Right ventricle myocardium superior (tissue), 1 donor: ENCODE measurements at regions not wholly inside any gene's neighbourhood (a gene's known extent, or its start where the extent isn't known, plus 50 kb on each side); places are given as distances from the start of the nearest gene placed in this dataset.

Source experiments
- ATAC-seq: fragments of 200-7000 bp; cut with Tn5 transposase; one replicate; pipeline ENCODE4 v1.9.1; 2020; ENCODE audit warnings: mild to moderate bottlenecking; ENCODE audit not compliant: poor library complexity
- DNase-seq: peaks from one replicate; pipeline ENCODE4 v3.0.0-alpha.2; 2020
- intact Hi-C: fragments of 100-400 bp; cut with DNase I; formaldehyde crosslinking; loops from one replicate; pipeline ENCODE4 v1.11.2; 2022
- donor health status: DM: no; HTN: yes; CAD: no; lungs with severe emphysema.

DNA sequence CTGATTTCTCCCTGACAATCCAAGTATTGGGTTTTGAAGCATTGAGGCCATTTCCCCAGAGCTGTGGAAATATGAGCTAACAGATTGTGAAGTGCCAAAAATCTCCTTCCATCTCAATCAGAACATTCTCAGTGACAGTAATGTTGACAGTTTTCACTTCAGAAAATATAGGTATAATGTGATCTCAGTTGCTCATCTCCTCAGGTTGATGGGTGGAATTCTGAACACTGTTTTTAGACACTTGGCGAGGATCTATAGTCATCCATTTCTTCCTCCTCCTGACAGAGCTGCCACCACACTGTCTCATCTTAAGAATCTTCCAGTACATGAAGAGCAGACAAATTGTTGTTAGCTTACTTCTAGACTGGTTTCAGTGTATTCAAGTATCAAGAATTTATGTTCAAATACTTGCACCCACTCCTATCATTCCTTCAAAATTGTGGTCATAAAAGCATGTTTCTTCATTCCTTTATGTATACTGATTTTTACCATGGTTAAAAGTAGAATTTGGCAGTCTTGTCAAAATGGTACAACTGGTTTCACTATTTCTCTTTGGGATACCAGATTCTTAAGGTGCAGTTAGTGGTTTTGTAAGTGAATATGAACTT is 199.7 kb upstream of the TLE4 start:
- no peak for ATAC-seq
- intact Hi-C loops = no loop called here
- no peak for DNase-seq

DNA sequence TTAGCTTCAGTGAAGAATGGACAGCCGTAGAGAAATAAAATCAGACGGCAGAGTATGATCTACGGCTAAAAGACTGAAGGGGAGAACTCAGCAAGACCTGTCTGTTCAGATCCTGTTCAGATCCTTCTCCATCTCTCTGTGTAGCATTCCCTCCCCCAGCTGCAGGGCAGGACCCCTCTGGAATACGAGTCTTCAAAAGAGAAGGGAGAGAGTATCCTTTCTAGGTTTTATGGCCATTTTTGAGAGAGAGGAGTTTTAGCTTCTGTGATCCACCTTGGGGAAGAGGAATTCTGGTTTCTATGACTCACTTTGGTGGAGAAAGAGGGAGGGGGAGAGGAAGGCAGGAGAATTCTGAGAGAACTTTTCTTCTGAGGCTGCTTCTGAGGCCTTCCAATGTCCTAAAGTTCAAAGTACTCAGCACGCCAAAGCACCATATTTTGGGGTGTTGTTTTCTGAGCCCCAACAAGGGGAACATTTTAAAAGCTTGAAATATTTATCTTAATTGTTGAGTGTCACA is 194.4 kb upstream of the TLE4 start:
- DNase-seq (no peak), ATAC-seq (no peak)
- intact Hi-C loops = no loop called here

DNA sequence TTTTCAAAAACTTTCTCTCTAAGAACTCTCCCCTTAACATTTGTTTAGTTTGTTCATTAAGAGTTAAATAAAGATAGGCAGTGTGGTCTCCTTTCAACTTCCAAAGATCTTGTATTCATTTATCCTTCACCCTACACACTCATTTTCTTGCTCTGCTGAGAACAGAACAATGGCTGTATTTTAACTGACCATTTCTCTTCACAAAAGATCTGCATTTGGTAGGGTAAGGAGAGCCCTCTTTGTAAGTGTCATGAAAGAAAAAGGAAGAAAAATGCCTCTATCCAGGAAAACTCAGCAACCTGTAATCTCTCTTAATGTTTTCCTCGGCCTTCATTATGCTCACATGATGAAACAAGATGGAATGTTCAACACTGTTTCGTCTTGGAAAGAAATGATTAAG is 193.7 kb upstream of the TLE4 start:
- intact Hi-C loops = no loop called here
- DNase-seq = no peak
- ATAC-seq = no peak

DNA sequence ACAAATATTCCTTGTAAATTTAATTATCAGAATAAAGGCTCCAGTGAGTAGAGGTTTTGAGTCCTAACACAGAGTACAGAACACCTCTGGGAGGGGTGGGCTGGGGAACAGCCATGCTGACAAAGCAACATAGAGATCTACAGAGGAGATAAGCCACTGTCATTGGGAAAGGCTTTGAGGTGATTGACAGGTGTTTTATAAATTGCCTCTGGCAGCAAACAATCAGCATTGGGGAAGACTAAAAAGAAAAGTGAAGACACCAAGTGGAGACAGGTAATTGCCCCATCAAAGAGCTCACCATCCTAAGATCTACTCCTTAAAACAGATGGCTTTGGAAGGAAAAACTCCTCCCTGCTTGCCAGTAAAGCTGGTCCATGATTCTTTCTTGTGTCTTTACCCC is 189.7 kb upstream of the TLE4 start:
- no peak for ATAC-seq
- intact Hi-C loops = no loop called here
- DNase-seq = no peak

DNA sequence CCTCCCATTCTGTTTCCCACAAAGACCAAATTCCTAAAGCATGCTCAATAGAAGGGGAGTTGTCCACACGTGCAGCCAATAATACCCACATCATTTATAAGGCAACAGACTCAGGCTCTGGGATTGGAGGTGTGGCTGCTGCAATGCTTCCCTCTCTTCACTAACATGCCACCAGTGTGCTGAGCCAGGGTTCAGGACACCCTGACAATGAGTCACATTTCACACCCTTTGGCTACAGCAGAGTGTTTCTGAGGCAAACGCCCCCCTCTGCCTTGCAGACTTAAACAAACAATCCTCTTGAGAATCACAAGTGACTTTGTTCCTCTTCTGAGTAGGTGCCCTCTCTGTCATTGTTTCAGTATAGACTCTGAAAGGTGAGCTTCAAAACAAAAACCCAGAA is 189.3 kb upstream of the TLE4 start:
- DNase-seq (no peak), ATAC-seq (no peak)
- intact Hi-C loops = no loop called here

DNA sequence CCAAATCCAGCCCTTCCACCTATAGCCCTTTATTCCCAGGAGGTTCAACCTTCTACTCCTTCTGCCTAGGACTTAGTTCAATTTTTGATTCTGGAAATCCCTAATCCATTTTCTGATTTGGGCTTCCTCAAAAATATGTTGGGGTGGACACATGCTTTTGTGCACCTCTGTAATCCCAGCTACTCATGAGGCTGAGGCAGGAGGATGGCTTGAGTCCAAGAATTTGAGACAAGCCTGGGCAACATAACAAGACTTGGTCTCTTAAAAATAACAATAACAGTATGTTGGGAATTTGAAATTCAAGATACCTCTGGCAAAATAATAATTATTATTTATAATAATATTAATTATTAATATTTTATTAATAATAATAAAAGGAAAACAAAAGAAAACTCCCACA is 188.7 kb upstream of the TLE4 start:
- no peak for ATAC-seq
- intact Hi-C loops = no loop called here

DNA sequence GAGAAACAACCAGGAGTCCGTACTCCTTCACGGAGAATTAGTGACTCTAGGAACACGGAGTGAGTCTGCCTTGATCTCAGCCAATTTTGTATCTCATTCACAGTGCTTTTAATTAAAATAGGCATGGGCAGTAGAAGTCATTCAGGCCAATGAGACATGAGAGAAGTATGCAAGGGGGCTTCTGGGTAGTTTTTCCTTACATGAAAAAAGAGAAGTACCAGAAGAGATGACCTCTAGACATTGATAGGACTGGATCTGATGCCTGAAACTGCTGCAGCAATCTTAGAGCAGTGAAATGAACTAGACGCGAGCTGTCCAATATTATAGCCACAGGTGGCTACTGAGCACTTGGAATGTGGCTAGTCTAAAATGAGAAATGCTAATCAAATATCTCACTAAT is 187.7 kb upstream of the TLE4 start:
- no peak for ATAC-seq
- intact Hi-C loops = no loop called here
- DNase-seq = no peak

More for the DNA sequence above, 188.7 kb upstream of the TLE4 start:
- DNase-seq = no peak

DNA sequence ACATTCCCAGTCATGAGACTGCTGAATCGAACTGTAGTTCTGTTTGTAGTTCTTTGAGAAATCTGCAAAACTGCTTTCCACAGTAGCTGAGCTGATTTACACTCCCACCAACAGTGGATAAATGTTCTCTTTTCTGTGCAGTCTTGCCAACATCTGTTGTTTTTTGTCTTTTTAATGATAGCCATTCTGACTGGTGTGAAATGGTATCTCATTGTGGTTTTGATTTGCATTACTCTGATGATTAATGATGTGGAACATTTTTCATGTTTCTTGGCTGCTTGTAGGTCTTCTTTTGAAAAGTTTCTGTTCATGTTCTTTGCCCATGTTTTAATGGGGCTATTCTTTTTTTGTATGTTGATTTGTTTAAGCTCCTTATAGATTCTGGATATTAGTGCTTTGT is 187.3 kb upstream of the TLE4 start:
- DNase-seq = no peak
- ATAC-seq = no peak
- intact Hi-C loops = no loop called here

DNA sequence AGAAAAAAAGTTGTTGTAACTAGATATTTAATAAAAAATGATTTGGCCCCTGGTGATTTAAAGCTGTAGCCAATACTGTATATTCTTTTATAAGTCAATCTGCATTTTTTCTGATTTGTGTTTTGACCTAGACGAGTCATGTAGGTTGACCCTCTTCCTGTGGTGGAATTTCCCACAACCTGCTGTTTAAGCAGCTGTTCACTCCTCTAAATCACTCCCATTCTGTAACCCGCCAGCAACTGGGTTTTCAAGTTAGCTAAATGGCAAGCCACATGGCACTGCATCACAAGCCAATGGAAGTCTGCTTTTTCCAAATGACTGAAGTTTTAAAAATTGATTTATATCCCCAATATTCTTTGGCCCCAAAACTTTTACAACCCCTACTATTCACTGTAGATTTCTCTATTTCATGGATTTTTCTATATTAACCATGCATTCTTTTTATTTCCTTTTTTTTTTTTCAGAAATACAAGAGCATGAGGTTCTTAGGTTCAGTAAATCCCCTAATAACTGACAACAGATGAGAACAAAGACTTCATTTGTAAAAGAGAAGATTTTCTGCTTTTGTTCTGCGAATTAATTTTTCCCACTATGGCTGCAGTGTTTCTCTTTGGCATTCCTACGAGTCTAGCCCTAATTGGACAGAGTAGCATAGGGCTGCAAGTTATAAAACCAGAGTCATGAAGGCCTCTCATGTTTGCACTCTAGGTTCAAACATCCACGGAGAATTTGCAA is 184.5 kb upstream of the TLE4 start:
- intact Hi-C loops = no loop called here
- DNase-seq (no peak), ATAC-seq (no peak)

DNA sequence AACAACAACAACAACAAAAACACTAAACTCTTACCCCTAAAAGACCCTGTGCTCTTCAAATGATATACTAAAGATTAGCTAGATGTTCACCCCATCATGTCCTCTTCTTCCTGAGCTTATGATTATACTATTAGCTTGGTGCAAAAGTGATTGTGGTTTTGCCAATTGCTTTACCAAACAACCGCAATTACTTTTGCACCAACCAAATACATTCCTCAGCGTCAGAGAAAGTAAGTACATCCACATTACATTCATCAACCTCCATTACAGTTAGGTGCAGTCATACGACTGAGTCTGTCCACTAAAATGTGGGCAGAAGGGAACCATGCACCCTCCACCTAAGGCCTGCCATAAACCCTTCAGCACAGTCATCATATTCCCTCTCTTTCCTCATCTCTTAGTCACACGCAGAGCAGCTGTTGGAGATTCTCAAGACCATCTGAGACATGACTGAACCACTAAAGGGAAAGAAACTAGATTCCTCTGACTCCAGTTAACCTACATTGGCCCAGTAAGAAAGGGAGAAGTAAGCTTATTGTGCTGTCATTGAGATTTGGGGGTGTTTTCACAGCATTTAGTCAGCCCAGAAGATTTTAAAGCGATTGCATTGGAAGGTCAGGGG is 181.6 kb upstream of the TLE4 start:
- intact Hi-C loops = no loop called here
- no peak for ATAC-seq
- DNase-seq = no peak

DNA sequence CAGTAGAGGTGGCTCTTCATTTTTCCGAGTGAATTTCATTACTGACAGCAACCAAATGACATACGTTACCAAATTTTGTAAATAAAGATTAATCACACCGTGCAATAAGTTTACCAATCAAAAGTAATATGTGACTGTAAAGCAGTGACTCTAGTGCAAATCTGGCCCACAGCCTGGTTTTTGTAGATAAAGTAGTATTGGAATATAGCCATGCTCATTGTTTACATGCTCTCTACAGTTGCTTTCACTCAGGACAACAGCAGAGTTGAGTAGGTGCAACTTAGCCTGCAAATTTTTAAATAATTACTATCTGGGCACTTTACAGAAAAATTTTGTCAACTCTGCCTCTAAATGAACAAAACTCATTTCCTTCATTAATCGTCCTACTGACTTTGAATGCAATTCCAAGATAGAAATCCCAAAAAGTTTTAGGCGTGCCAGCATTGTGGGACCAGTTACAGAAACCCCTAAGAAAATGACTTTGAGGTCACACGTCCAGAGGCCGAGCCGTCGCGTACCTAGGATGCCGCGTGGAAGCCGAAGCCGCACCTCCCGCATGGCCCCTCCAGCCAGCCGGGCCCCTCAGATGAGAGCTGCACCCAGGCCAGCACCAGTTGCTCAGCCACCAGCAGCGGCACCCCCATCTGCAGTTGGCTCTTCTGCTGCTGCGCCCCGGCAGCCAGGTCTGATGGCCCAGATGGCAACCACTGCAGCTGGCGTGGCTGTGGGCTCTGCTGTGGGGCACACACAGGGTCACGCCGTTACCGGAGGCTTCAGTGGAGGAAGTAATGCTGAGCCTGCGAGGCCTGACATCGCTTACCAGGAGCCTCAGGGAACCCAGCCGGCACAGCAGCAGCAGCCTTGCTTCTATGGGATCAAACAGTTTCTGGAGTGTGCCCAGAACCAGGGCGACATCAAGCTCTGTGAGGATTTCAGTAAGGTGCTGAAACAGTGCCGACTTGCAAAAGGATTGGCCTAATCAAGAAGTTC is 180.7 kb upstream of the TLE4 start:
- DNase-seq (no peak), ATAC-seq (no peak)
- intact Hi-C loops = no loop called here

DNA sequence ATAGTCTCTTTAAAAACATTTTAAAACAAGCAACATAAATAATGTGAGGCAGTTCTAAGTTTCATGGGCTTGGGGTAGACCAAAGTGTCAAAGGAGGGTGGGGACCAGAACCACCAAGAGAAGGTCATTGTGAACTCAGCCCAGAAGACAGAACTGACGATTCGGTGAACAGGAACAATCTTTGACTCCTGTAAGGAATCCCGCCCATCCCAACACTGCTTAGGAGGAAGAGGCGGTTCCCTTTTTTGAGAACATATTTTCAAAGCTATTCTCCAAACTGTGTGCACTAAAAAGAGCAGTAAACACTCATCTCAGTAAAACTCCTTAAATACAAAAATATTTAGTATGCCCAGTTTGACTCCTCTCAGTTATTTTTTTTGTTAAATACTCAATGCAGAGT is 176.5 kb upstream of the TLE4 start:
- ATAC-seq (no peak), DNase-seq (no peak)
- intact Hi-C loops = no loop called here

DNA sequence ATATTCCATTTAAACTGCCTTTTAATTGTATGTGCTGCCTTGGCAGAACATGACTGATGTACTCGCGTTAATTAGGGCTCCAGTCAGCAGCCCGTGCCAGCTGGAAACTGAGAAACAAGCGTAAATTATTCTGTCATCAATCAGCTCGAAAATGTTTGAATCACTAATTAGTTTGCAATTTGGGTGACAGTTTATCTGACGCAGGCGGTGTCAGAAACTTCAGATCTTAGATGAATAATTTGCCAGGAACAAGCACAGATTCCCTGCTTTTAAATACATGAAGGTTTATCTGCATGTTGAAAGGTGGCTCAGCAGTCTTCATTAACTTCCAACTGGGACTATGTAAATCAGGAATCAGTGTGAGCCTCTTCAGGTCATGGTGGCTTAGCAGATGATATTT is 176.0 kb upstream of the TLE4 start:
- ATAC-seq = no peak
- intact Hi-C loops = no loop called here

DNA sequence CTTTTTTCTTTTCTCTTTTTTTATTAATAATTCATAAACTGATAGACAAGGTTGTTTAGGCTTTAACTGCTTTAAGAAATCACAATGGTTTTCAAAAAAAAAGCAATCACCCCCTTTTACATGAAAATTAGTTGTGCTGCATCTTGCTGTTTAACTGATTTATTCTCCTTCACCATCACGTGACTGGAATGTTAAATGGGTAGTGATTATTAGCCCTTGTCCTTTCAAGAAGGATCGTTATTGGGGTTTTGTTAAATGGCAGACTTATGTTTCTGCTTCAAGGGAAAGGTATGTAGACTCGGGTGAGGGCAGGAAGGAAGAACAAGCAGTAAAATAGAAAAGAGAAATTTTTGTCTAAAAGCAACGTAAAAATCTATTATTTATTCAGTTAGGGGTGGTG is 175.6 kb upstream of the TLE4 start:
- ATAC-seq (no peak), DNase-seq (no peak)
- intact Hi-C loops = no loop called here

More for the DNA sequence above, 176.0 kb upstream of the TLE4 start:
- DNase-seq = no peak

DNA sequence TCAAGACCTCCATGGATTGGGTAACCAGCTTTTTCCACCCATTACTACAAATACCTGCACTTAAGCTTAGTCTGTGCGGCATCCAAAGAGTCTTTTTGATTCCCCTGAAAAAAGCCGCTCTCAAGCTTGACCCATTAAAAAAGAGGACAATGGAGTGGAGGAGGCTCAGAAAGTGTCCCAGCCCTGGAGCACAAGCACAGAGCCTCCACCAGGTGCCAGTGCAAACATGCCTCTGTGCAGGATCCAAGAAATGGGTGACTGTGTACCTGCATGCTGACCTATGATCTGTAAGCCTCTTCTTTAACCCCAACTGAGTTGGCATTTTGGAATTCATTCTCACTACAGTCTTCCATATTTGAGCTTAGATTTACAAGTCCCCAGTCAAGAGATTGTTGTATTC is 168.3 kb upstream of the TLE4 start:
- intact Hi-C loops = no loop called here
- DNase-seq (no peak), ATAC-seq (no peak)

DNA sequence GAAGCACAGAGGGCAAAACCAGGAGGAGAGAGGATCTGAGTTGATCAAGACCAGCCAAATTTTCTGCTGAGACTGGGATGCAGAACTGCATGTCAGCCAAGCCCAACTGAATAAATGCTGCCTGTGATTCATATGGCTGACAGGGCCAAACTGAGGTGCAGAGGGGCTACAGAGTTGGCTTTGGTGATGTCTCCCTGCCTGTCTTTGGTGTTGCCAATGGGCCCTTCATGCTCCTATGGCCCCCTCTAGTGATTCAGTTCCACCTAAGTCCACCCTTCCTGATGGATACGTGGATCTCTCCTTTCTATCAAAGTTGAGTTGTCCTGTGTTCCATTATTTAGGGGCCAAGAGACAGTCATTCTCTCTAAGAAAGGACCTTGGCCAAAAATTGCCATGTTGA is 163.6 kb upstream of the TLE4 start:
- intact Hi-C loops = no loop called here
- no peak for ATAC-seq
- no peak for DNase-seq

DNA sequence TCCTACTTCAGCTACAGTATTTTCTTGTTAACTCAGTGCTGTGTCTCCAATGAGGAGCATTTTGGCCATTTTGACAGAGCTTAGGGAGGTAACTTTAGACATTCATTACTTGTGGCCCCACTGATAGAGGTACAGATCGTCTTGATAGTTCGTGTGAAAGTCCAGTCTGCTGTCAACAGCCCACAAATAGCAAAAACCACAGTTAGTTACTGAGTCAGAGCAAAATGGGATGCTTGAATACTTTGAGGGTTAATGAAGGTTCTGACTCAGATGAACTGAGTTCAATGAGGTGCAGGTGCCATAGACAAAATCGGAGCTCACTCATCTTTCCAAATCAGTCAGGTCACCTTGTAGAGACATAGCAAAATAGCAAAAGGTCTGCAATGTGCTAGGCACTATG is 163.1 kb upstream of the TLE4 start:
- intact Hi-C loops = no loop called here
- ATAC-seq (no peak), DNase-seq (no peak)

DNA sequence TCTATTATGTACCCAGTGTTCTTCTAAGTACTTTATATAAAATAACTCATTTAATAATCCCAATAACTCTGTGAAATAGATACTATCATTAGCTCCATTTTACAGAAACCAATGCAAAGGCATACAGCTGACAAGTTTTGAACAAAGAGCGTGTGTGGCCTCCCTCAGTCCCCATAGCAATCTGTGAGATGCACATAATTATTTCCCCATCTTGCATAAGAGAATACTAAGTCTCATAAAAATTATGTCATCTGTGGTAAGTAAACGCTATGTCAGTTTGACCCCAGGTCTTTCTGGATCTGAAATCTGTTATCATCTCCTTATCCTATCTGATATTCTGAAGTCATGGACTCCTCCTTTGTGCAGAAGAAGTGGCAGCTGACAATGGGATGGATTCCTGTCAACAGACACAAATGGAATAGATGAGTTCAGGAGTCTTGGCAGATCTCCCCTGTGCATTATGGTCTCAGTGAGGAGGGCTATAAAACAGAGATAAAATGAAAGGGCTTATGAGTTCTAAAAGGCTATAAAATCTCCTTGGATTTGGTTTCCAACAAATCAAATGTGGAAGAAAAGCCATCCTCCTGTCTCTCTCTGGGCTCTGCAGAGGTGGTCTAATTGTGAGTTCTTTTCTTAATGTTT is 162.5 kb upstream of the TLE4 start:
- intact Hi-C loops = no loop called here
- ATAC-seq (no peak), DNase-seq (no peak)

DNA sequence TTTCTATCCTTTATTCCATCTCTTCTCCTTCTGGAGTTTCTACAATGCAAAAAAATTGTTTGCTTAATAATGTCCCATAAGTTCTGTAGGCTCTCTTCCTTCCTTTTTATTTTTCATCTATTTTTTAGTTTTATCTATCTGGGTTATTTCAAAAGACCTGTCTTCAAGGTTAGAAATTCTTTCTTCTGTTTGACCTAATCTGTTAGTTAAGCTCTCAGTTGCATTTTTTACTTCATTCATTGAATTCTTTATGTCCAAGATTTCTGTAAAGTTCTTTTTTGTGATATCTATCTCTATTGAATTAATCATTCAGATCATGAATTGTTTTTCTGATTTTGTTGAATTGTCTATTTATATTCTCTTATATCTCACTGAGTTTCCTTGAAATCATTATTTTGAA is 145.9 kb upstream of the TLE4 start:
- ATAC-seq (no peak), DNase-seq (no peak)
- intact Hi-C loops = no loop called here
